ENCODE measurements at regions not wholly inside any gene's neighbourhood (a gene's known extent, or its start where the extent isn't known, plus 50 kb on each side); places are given as distances from the start of the nearest gene placed in this dataset.

DNA sequence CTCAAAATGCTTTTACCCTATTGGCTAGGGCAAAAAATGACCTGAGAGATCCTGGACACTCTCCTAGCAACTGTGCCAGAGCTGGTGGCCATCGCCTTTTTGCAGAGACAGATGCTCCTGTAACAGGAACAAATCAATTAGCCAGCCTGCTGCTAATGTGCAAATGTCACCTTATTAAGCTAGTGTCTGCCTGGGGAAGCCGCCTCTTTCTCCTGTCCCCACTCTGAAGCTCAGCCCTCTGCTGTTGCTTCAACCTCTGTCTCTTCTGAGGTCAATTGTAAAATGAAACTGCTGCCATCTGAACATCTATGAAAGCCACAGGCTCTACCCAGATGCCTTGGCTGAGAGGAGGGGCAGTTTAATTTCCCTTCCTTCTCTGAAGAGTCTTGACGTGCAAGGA is 85.5 kb upstream of the CACNA1E start:
- TF ChIP-seq POLR2A (IDR thresholded peaks at IDR 0.05; ENCODE audit: low read depth, low read length) = no peak
- DNase-seq (ENCODE audit: insufficient read length, low spot score) = no peak
- no peak for FAIRE-seq

DNA sequence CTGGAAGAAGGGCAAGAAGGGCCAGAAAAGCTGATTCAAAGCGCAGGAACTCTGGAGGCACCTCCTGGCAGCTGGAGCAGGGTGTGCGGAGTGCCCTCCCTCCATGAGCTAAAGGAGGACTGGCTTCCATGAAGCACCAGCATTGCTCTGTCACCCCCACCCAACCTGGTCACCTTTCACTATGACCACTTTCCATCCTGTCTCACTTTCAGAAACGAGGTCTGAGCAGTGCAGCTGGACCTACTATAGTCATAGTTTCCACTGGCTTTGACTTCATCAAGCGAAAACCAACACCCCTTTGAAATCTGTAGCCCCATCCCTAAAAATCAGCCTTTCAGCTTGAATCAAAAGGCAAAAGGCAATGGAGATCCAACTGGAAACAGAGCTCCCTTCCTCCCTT is 84.8 kb upstream of the CACNA1E start:
- no peak for FAIRE-seq
- no peak for DNase-seq (ENCODE audit: insufficient read length, low spot score)
- no peak for TF ChIP-seq POLR2A (IDR thresholded peaks at IDR 0.05; ENCODE audit: low read depth, low read length)

GRCh38 chr1:181405584-181405983 is 77.7 kb upstream of the CACNA1E start:
- no peak for FAIRE-seq
- TF ChIP-seq POLR2A (IDR thresholded peaks at IDR 0.05; ENCODE audit: low read depth, low read length) = no peak
- DNase-seq (ENCODE audit: insufficient read length, low spot score) = no peak

DNA sequence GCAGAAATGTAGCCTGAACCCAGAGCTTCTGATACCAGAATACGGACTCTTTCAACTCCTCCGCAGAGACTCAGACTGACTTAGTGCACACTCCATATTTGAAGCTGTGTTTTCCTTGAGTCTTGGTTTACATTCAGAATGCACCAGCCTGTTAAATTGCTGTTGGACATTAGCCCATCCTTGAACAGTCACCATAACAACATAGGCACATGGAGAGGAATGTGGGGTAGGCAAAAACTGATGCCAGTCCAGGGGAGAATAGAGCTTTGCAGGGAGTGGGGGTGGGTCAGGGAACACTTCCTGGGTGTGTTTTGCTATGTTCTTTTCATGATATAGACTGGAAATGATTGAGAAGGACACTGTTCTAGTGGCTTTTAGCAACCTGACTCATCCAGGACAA is 76.3 kb upstream of the CACNA1E start:
- no peak for TF ChIP-seq POLR2A (IDR thresholded peaks at IDR 0.05; ENCODE audit: low read depth, low read length)
- FAIRE-seq (no peak), DNase-seq (ENCODE audit: insufficient read length, low spot score) (no peak)

GRCh38 chr1:181409981-181410380 is 73.3 kb upstream of the CACNA1E start:
- FAIRE-seq (no peak), DNase-seq (ENCODE audit: insufficient read length, low spot score) (no peak)
- no peak for TF ChIP-seq POLR2A (IDR thresholded peaks at IDR 0.05; ENCODE audit: low read depth, low read length)

GRCh38 chr1:181412746-181413145 is 70.6 kb upstream of the CACNA1E start:
- DNase-seq (ENCODE audit: insufficient read length, low spot score) (no peak), FAIRE-seq (no peak)
- TF ChIP-seq POLR2A (IDR thresholded peaks at IDR 0.05; ENCODE audit: low read depth, low read length) = no peak

GRCh38 chr1:181413195-181413815 is 70.0 kb upstream of the CACNA1E start:
- no peak for TF ChIP-seq POLR2A (IDR thresholded peaks at IDR 0.05; ENCODE audit: low read depth, low read length)
- DNase-seq (ENCODE audit: insufficient read length, low spot score) (no peak), FAIRE-seq (no peak)

GRCh38 chr1:181413836-181414235 is 69.5 kb upstream of the CACNA1E start:
- DNase-seq (ENCODE audit: insufficient read length, low spot score) (no peak), FAIRE-seq (no peak)
- no peak for TF ChIP-seq POLR2A (IDR thresholded peaks at IDR 0.05; ENCODE audit: low read depth, low read length)

DNA sequence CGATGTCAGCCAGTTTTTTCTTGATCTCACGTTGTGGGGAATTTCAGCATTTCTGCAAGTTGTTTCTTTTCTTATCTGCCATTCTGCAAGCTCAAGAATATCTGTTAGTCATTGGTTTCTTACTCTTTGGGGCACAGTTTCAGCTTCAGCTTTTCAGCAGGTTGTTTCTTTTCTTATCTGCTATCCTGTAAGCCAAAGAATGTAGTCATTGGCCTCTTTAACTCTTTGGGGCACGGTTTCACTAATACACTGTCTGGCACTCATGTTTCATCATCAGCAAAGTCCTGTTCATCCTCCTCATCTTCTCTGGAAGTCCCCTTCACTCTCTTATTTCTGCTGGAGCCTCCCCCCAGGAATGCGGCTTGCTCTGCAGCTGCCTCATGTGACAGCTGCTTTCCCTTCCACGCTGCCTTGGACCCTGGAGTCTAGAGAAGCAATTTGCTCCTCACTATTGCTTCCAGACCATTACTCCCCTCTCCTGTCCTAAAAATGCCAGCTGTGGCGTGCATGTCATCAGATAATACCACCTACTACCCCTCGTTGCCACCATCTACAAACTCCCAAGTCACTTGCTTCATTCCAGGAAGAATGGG is 67.0 kb upstream of the CACNA1E start:
- DNase-seq (ENCODE audit: insufficient read length, low spot score) = no peak
- FAIRE-seq = no peak
- TF ChIP-seq POLR2A (IDR thresholded peaks at IDR 0.05; ENCODE audit: low read depth, low read length) = no peak

- DNase-seq (ENCODE audit: insufficient read length, low spot score) = no peak
- no peak for TF ChIP-seq POLR2A (IDR thresholded peaks at IDR 0.05; ENCODE audit: low read depth, low read length)
- FAIRE-seq = no peak
Measured at GRCh38 chr1:181417915-181418314, 65.4 kb upstream of the CACNA1E start.

DNA sequence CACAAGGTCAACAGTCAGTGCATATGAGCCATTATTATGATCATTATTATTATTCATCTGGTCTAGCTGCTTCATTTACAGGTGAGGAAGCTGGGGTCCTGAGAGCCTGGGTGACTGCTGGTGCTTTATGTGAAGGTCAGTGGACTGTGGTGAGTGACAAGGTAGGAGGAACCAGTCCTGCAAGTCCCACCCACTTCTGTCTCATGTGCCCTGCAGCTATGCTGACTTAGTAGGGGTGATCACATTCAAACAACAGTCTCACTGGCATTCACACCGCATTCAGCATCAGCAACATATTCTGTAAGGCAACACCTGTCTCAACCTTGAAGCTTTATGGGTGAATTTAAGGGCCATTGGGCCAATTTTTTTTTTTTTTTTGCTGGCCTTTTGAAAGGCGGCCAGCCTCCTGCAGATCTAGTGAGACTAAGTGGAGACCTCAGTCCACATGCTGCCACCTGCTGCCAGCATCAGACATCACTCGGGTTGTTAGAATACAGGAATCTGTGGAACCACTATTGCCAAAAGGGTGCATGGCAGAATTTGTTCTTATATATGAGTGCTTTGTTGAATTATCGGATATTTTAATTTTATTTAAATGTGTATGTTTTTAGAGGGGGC is 59.9 kb upstream of the CACNA1E start:
- FAIRE-seq (no peak), DNase-seq (ENCODE audit: insufficient read length, low spot score) (peak; percentile 39)
- TF ChIP-seq POLR2A (IDR thresholded peaks at IDR 0.05; ENCODE audit: low read depth, low read length) = no peak

- DNase-seq (ENCODE audit: insufficient read length, low spot score) = peak; percentile 58
- no peak for FAIRE-seq
Measured at GRCh38 chr1:181424786-181425403, 58.4 kb upstream of the CACNA1E start.

GRCh38 chr1:181425566-181425965 is 57.8 kb upstream of the CACNA1E start:
- no peak for TF ChIP-seq POLR2A (IDR thresholded peaks at IDR 0.05; ENCODE audit: low read depth, low read length)
- FAIRE-seq (no peak), DNase-seq (ENCODE audit: insufficient read length, low spot score) (no peak)

More at GRCh38 chr1:181424786-181425403, 58.4 kb upstream of the CACNA1E start:
- TF ChIP-seq POLR2A (IDR thresholded peaks at IDR 0.05; ENCODE audit: low read depth, low read length) = no peak

GRCh38 chr1:181429462-181429861 is 53.9 kb upstream of the CACNA1E start:
- FAIRE-seq (no peak), DNase-seq (ENCODE audit: insufficient read length, low spot score) (no peak)
- no peak for TF ChIP-seq POLR2A (IDR thresholded peaks at IDR 0.05; ENCODE audit: low read depth, low read length)

Measured in H54 (cell line).